NCI-H460 (cell line): ENCODE measurements at regions not wholly inside any gene's neighbourhood (a gene's known extent, or its start where the extent isn't known, plus 50 kb on each side); places are given as distances from the start of the nearest gene placed in this dataset.

Experiments used
- DNase-seq: peaks from one replicate; pipeline ENCODE4 v3.0.0-alpha.2; 2016; ENCODE audit warnings: low read depth; ENCODE audit errors: extremely low read depth

DNA sequence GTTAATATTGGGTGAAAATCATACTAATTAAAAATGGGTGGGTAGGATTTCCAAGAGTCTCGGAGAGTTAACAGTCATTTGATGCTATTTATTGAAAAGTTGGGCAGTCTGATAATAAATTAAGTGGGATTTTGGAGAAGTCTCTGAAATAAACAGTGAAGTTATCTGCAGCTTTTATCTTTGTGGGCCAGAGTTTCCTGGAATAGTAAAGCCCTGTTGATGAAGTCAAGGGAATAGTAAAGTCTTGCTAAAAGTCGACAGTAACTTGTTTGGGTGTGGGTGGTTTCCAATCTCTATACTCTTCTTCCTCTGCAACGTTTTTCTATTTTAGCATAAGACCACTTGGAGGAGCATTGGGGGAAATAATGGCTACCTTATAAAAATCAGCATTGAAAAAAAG, 493.6 kb downstream of the EPM2A start:
- no peak for DNase-seq

GRCh38 chr6:145244349-145245100, 490.8 kb downstream of the EPM2A start:
- DNase-seq, result no peak

DNA sequence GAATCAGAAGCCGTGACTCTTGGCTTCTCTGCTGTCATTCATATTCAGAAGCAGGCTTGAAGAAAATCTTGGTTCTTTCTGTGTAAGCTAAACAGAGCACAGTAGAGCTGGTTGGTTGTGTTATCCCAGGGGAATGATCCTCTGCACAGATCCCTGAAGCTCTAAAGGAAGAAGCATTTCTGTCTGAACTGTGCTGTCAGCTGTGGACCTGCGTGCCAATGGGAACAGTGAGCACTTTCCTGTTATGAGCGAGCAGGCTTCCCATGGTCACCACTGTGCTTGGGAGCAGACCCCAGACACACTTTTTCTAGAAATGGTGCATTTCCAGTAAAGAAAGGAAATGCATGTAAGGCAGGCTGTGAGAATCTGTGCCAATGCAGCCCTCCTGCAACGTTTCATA, 490.2 kb downstream of the EPM2A start:
- DNase-seq, result no peak

GRCh38 chr6:145247692-145248419, 487.5 kb downstream of the EPM2A start:
- no peak for DNase-seq

GRCh38 chr6:145250436-145250835, 484.9 kb downstream of the EPM2A start:
- DNase-seq, result no peak

- DNase-seq, result no peak
Measured at GRCh38 chr6:145252737-145253136, 482.6 kb downstream of the EPM2A start.

DNA sequence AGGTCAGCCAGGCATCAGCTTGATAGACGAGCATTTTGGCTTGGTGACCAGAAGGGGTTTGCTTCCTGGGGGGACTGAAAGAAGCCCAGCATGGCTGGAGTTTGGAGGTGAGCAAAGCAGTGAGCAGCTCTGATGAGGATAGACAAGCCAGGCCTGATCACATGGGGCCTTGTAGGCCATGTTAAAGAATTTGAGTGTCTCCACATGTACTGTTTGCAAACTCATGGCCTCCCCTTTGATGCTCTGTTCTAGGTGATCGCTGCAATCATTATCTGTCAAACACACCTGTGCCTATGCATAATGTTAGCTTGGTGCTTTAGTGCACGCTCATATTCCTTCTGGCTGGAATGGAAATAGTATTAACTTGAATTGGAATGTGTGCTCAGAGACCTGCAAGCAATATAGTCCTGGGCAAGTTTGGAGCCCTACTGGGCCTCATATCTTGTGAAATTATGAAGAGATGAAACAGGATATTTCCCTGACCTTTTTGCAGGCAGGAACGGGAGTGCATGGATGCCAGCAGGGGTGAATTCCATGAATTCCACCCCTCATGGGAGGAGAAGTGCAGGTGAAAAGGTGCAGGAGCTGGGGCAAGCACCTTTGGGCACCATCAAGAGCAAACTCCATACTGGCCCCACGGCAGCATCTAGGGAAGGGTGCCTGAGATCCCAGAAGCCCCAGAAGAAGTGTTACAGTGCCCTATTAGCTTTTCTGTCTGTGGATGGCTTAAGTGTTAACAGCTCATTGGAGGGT, 480.5 kb downstream of the EPM2A start:
- no peak for DNase-seq

- DNase-seq, result no peak
Measured at GRCh38 chr6:145257704-145258103, 477.6 kb downstream of the EPM2A start.

DNA sequence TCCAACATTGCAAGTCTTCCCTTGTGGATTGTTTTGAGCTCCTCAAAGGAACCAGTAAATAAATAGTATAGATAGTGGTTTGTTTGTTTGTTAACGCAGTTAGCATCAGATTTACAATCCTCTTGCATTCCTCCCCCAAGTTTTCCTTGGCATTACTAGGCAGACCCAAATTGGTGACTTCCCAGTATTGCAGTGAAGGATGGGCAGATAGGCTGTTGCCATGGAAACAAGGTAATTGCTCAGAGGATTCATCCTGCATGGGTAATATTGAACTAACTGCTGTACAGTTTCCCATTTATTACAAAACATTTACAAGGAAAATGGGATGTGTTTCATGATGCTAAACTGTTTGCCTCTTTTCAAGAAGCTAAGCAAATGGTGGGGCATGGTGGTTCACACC, 477.2 kb downstream of the EPM2A start:
- DNase-seq, result no peak

DNA sequence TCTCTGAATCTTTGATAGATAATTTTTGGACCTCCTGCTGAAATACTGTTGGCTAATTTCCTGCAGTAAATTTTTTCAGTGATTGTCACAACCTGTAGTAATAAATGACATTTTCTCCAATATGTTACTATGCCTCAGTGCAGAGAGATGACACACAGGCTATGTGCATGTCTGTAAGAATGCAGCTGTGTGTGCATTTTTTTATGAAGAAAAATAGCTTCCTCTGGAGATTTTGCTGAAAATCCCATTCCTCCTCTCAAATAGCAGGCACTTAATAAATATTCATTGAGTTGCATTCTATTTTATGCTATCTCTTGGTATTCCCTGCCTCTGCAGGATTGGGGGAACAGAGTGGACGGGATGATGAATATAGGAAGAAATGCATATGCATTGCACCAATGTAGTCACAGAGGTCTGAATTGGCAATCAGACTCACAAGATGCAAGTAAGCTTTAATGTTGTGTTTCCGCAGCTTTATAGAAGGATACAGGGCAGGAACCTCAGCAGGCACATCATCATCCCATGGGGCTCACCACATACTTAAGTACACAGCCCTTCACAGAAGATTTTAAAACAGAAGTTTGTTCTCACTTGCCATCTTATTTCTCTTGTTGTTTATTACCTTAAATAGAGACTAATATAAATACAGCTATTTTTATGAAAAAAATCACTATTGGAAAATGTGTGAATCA, 474.7 kb downstream of the EPM2A start:
- DNase-seq, result no peak

DNA sequence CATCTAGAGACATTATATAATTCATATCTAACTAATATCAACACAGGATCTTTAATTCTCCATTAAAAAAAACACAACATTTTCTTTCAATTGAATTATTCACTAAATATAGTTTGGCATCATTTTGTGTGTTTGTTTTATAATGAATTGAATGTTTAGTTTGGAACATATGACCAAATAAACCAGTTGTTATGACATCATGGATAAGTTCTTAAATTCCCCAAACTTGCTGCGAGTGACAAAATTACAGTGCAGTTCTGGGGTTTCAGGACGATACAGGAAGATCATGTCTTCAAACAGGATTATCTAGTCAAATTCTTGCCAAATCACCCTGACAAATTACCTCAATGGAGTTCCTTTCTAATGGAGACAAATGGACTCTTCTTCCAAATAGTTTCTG, 473.6 kb downstream of the EPM2A start:
- DNase-seq, result no peak

DNA sequence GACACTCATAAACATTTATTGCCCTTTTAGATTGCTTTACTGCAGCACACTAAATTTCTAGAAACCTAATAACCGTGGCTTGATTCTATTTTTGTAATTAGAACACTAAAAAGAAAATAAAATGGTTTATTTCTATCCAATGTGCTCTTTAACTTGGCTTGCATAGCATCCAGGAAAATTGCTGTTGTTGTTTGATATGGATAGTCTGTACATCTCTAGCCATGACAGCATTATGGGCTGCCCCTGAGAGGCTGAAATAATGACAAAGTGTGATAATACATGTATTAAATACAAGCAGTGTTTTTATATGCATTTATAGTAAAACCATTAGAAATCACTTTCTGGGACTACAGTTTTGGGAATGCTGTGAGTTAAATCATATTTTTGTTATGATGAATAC, 472.5 kb downstream of the EPM2A start:
- no peak for DNase-seq

DNA sequence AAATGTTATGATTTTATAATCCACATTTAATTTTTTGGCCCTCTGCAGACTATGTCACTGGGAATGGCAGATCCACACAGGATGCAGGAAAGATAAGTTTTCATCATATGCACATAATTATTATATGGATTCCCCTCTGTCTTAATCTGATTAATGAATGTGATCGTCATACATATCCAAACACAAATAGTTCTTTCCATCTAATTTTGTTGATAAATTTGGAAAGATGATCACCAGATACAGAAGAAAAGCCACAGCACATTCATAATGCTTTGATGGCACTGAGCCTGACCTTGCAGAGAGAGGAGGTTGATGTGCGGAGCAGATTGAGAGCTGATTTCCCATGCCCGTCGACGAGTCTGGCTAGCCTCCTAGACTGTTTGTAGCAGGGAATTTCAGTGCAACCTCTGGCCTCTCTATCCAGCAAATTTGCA, 471.5 kb downstream of the EPM2A start:
- no peak for DNase-seq

GRCh38 chr6:145266432-145267075, 468.8 kb downstream of the EPM2A start:
- DNase-seq, result no peak

DNA sequence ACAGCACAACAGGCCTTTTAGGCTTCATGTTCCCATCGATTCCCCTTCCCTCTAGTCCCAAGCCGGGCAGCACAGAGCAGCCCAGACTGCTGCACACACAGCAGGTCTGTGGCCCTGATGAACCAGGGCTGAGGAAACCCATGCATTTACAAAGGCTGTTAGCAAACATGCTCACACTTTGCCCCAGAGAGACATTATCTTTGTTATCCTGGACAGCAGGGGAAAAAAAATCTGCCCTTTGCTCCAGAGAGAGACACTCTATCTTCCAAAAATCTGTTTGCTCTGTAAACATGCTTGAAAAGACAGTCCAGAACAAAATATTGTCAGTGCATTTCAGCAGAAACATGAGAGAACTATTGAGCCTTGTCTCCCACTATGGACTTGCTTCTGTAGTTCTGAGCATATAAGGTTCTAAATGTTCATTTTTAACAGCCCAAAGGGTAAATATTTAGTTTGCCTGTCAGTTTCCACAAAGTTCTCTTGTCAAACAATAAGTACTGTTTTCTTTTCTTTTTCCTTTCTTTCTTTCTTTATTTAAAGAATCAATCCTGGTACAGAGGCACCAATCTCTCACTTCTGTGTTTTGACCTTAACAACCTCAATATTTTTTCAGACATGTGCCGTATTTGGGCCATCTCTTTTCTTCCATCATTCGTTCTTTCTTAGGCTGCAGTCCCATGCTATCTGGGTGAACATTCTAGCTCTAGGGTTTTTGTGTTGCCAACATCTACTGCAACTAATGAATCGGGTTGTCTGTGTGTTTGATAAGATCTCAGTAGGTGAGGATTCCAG, 468.0 kb downstream of the EPM2A start:
- DNase-seq, result no peak

DNA sequence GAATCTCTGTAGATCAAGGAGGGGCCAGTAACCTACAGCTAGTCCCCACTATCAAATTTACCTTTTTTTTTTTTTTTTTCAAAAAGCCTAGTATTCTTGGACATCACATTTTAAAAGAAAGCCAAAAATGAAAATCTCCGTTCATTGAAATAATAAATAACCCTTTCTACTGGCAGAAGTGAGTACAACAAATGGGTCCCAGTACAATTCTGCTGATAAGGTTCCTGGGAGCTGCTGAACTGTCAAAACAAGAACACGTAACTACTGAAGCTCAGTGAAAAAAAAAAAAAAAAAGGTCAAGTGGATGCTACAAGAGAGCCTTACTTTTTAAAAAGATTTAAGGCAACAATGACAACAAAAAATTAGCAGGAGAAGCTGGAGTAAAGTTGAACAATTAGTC, 464.9 kb downstream of the EPM2A start:
- DNase-seq, result no peak

DNA sequence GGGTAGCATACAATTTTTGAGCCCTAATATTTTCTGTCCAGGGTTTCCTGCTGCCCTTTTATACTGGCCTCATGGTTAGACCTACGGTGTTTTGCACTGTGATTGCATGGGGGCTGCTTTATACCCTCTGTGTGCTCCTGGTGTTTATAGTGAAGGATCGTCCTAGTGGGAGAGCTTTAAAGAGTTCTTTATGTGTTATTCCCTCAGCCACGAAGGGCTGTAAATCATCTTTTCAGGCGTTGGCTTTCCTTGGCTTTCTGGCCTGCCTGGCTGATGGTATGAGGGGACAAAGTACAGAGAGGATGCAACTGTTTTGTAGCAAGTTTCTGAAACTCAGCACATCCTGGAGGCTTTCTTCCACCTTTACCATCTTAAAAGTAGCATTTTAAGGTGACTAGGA, 464.3 kb downstream of the EPM2A start:
- DNase-seq, result no peak

- no peak for DNase-seq
Measured at GRCh38 chr6:145271577-145271976, 463.7 kb downstream of the EPM2A start.

DNA sequence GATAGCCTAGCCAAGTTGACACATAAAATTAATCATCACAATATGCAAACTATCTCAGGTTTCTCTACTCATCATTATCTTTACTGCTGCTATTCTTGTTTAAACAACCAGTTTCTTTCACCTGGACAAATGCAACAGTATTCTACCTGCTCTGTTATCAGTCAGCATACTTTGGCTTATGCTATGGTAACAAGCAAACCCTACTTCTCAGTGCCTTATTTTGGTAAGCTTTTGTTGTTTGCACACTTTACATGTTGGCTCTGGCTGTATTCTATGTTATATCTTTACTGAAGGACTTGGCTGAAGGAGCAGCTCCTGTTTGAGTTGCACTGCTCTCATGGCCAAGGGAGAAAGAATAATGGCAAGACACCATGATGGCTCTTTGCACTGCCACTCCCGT, 463.1 kb downstream of the EPM2A start:
- DNase-seq, result no peak

GRCh38 chr6:145273136-145273535, 462.2 kb downstream of the EPM2A start:
- DNase-seq, result no peak
